DND-41 (cell line): ENCODE measurements at regions not wholly inside any gene's neighbourhood (a gene's known extent, or its start where the extent isn't known, plus 50 kb on each side); places are given as distances from the start of the nearest gene placed in this dataset.

Source experiments
- ATAC-seq: fragments of 200-7000 bp; cut with Tn5 transposase; 3 replicates; pipeline ENCODE4 v1.9.1; 2021; ENCODE audit warnings: low read depth; ENCODE audit not compliant: insufficient read depth
- DNase-seq: peaks from one replicate; pipeline ENCODE4 v3.0.0-alpha.2; 2020
- H2AFZ ChIP-seq: 2 replicates; pipeline ENCODE4 v1.6.0; 2012; ENCODE audit warnings: low read depth, low read length
- H3K27ac ChIP-seq: 2 replicates; pipeline ENCODE4 v1.5.1; 2012; ENCODE audit warnings: low read length, inconsistent platforms
- H3K27me3 ChIP-seq: fragments of 200-600 bp; sonication (generic); 2 replicates; pipeline ENCODE4 v1.6.0; 2012; ENCODE audit warnings: low read length, mild to moderate bottlenecking, inconsistent platforms; ENCODE audit not compliant: insufficient read depth, poor library complexity
- H3K36me3 ChIP-seq: 2 replicates; pipeline ENCODE4 v1.5.1; 2012; ENCODE audit warnings: low read length, inconsistent platforms; ENCODE audit not compliant: insufficient read depth
- H3K4me1 ChIP-seq: 2 replicates; pipeline ENCODE4 v1.5.1; 2012; ENCODE audit warnings: mild to moderate bottlenecking, low read length; ENCODE audit not compliant: insufficient read depth
- H3K4me2 ChIP-seq: 2 replicates; pipeline ENCODE4 v1.6.0; 2012; ENCODE audit warnings: mild to moderate bottlenecking, moderate library complexity, low read length, inconsistent platforms; ENCODE audit not compliant: insufficient read depth
- H3K4me3 ChIP-seq, 2 experiments: fragments of 200-600 bp in 1 of 2; shearing (Covaris generic) in 1 of 2; 2 replicates each; pipeline ENCODE4 v1.5.1; 2012 to 2016; ENCODE audit warnings: inconsistent platforms in 2 of 2, low read length in 2 of 2, mild to moderate bottlenecking in 2 of 2, low read depth in 1 of 2, moderate library complexity in 1 of 2
- H3K79me2 ChIP-seq: 2 replicates; pipeline ENCODE4 v1.6.0; 2012; ENCODE audit warnings: low read length, inconsistent platforms; ENCODE audit not compliant: insufficient read depth
- H3K9ac ChIP-seq: 2 replicates; pipeline ENCODE4 v1.6.0; 2012; ENCODE audit warnings: low read depth, mild to moderate bottlenecking, inconsistent platforms, low read length, moderate library complexity
- H3K9me3 ChIP-seq: 2 replicates; pipeline ENCODE4 v1.5.1; 2012; ENCODE audit warnings: low read length, moderate library complexity, mild to moderate bottlenecking, inconsistent platforms; ENCODE audit not compliant: insufficient read depth, severe bottlenecking
- H4K20me1 ChIP-seq: 2 replicates; pipeline ENCODE4 v1.6.0; 2012; ENCODE audit warnings: low read length; ENCODE audit not compliant: insufficient read depth
- CTCF ChIP-seq: IDR thresholded peaks from 2 replicates; pipeline ENCODE4 v1.5.1; 2012; ENCODE audit warnings: borderline replicate concordance, low read length, moderate library complexity, mild to moderate bottlenecking; ENCODE audit not compliant: poor library complexity, severe bottlenecking; ENCODE audit errors: extremely low read depth
- EZH2 ChIP-seq: IDR thresholded peaks from 3 replicates; pipeline ENCODE4 v1.6.1; 2012; ENCODE audit warnings: borderline replicate concordance, low read depth, mild to moderate bottlenecking, moderate library complexity, low read length, inconsistent platforms; ENCODE audit not compliant: severe bottlenecking

- Histone ChIP-seq H3K27me3 (peaks cover 2% of the 10 kb centered on the region), H3K9ac (no peak overlapping the region), H3K4me2 (no peak overlapping the region), H2AFZ (no peak overlapping the region), H3K27ac (no peak overlapping the region), H4K20me1 (no peaks in the 10 kb centered on the region; the same call in 1 of the 2 replicates), H3K36me3 (no peaks in the 10 kb centered on the region), H3K4me1 (no peaks in the 10 kb centered on the region), H3K4me3 (no peak overlapping the region), H3K79me2 (no peaks in the 10 kb centered on the region), H3K9me3 (no peaks in the 10 kb centered on the region)
- ATAC-seq (no peak), DNase-seq (no peak)
- TF ChIP-seq CTCF (no peak), EZH2 (no peak)
These were observed 225.1 kb downstream of the TFCP2L1 start for GRCh38 chr2:121059651-121060649.

DNA sequence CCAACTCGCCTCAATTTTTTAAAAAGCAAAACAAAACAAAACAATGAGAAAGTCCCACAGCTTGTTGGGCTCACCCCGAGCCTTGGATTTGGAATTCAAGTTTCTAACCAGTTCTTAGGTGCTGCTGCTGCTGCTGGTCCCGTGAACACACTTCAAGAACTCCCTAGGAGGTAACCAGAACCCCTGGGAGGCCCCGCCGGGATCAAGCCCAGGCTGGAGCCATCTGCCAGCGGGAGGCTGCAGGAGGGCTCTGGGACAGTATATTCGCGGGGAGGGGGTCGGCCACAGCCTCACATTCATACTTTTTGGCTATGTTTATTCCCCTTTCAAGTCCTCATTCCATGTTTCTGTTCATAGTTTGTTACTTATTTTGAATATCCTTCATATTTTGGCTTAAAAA is 223.4 kb downstream of the TFCP2L1 start:
- Histone ChIP-seq H2AFZ (no peak overlapping the region), H3K4me2 (no peak overlapping the region), H3K9ac (no peak overlapping the region), H4K20me1 (no peaks in the 10 kb centered on the region; the same call in 1 of the 2 replicates), H3K36me3 (no peaks in the 10 kb centered on the region), H3K4me3 (no peak overlapping the region), H3K27me3 (peaks cover 2% of the 10 kb centered on the region), H3K27ac (no peak overlapping the region), H3K79me2 (no peaks in the 10 kb centered on the region), H3K9me3 (no peaks in the 10 kb centered on the region), H3K4me1 (no peaks in the 10 kb centered on the region)
- TF ChIP-seq EZH2 (no peak), CTCF (no peak)
- DNase-seq, result no peak
- no peak for ATAC-seq

GRCh38 chr2:121063471-121063870 is 221.5 kb downstream of the TFCP2L1 start:
- Histone ChIP-seq H3K4me1 (no peaks in the 10 kb centered on the region), H3K4me2 (no peak overlapping the region), H4K20me1 (no peaks in the 10 kb centered on the region; the same call in 1 of the 2 replicates), H3K79me2 (no peaks in the 10 kb centered on the region), H3K4me3 (no peak overlapping the region), H3K36me3 (no peaks in the 10 kb centered on the region), H3K27me3 (peaks cover 2% of the 10 kb centered on the region), H3K27ac (no peak overlapping the region), H3K9ac (no peak overlapping the region), H3K9me3 (no peaks in the 10 kb centered on the region), H2AFZ (no peak overlapping the region)
- DNase-seq, result no peak
- TF ChIP-seq CTCF (no peak), EZH2 (no peak)
- ATAC-seq, result no peak
